ENCODE measurements at regions not wholly inside any gene's neighbourhood (a gene's known extent, or its start where the extent isn't known, plus 50 kb on each side); places are given as distances from the start of the nearest gene placed in this dataset.

DNA sequence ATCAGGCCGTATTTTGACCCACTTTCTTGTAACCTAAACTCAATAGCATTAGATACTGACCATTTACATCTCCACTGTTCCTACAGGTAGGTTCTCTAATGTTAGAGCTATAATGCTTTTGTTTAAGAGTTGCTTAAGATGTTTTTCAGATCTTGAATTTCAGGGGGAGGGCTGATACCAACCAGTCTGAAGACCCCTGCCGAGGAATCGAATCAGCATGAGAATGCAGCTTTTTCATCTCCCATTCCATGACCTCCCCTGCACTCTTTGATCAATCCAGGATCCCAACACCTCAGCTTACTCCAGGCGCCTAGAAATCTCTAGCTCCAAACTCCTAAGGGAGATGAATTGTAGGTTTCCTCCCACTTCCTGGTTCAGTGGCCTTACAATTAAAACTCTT lies 120.5 kb upstream of the MC4R start:
- H3K9me3 ChIP-seq (ENCODE audit: control insufficient read depth, insufficient read depth, low read length): no peaks in the 10 kb centered on the region
- ATAC-seq (no peak), DNase-seq (no peak)
- H3K27me3 Mint-ChIP-seq (ENCODE audit: low read depth in 2 of 2): no peaks in the 10 kb centered on the region
- peaks cover 7 to 9% of the 10 kb centered on the region in 2 donors for H3K9me3 Mint-ChIP-seq
- intact Hi-C loops (cut with micrococcal nuclease): no loop called here
- H3K4me1 Mint-ChIP-seq: no peaks in the 10 kb centered on the region
- no peaks in the 10 kb centered on the region for H3K27me3 ChIP-seq (ENCODE audit: control insufficient read depth, insufficient read depth, low read length)
- H3K4me1 ChIP-seq (ENCODE audit: control insufficient read depth, insufficient read depth, low read length): no peaks in the 10 kb centered on the region
- no peak overlapping the region for H3K27ac ChIP-seq (ENCODE audit: low read length)
- TF ChIP-seq, protein P1, sequence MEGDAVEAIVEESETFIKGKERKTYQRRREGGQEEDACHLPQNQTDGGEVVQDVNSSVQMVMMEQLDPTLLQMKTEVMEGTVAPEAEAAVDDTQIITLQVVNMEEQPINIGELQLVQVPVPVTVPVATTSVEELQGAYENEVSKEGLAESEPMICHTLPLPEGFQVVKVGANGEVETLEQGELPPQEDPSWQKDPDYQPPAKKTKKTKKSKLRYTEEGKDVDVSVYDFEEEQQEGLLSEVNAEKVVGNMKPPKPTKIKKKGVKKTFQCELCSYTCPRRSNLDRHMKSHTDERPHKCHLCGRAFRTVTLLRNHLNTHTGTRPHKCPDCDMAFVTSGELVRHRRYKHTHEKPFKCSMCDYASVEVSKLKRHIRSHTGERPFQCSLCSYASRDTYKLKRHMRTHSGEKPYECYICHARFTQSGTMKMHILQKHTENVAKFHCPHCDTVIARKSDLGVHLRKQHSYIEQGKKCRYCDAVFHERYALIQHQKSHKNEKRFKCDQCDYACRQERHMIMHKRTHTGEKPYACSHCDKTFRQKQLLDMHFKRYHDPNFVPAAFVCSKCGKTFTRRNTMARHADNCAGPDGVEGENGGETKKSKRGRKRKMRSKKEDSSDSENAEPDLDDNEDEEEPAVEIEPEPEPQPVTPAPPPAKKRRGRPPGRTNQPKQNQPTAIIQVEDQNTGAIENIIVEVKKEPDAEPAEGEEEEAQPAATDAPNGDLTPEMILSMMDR (IDR thresholded peaks at IDR 0.05): no peak
- no peaks in the 10 kb centered on the region for H3K36me3 Mint-ChIP-seq
- no peak overlapping the region for H3K27ac Mint-ChIP-seq
- no peaks in the 10 kb centered on the region for H3K36me3 ChIP-seq (ENCODE audit: control insufficient read depth, insufficient read depth, low read length)
- WGBS (ENCODE audit: insufficient coverage): 81% methylated on average over 3 of the region's 4 CpGs
- H3K4me3 ChIP-seq (ENCODE audit: low read length): no peak overlapping the region
- no peak overlapping the region for H3K4me3 Mint-ChIP-seq

DNA sequence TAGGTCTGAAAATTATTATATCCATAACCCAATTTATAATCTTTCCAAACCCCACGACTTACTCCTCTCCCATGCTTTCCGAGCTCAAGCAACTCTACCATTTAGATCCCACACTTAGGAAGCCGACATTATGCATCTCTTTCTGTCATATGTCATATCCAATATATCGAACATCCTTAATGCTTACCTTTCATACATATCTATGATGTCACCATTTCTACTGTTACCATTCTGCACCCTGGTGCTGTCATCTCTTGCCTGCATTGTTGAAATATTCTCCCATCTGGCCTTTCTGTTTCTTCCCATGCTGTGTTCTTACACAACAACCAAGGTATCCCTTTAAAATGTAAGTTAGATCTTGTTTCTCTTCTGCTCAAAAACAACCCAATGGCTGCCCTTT lies 127.1 kb upstream of the MC4R start:
- Histone ChIP-seq H3K27me3 (ENCODE audit: control insufficient read depth, insufficient read depth, low read length) (no peaks in the 10 kb centered on the region), H3K36me3 (ENCODE audit: control insufficient read depth, insufficient read depth, low read length) (no peaks in the 10 kb centered on the region), H3K4me3 (ENCODE audit: low read length) (no peak overlapping the region), H3K9me3 (ENCODE audit: control insufficient read depth, insufficient read depth, low read length) (no peaks in the 10 kb centered on the region), H3K4me1 (ENCODE audit: control insufficient read depth, insufficient read depth, low read length) (no peaks in the 10 kb centered on the region), H3K27ac (ENCODE audit: low read length) (no peak overlapping the region)
- H3K36me3 Mint-ChIP-seq: no peaks in the 10 kb centered on the region
- no peak overlapping the region for H3K4me3 Mint-ChIP-seq
- no peak overlapping the region for H3K27ac Mint-ChIP-seq
- no peaks in the 10 kb centered on the region for H3K4me1 Mint-ChIP-seq
- H3K9me3 Mint-ChIP-seq: peaks cover 7% of the 10 kb centered on the region in 2 donors
- DNase-seq (no peak), ATAC-seq (no peak)
- intact Hi-C loops (cut with micrococcal nuclease): no loop called here
- 89% methylated on average over 4 of the region's 4 CpGs for WGBS (ENCODE audit: insufficient coverage)
- H3K27me3 Mint-ChIP-seq (ENCODE audit: low read depth in 2 of 2): no peaks in the 10 kb centered on the region
- TF ChIP-seq, protein P1 (IDR thresholded peaks at IDR 0.05): no peak

DNA sequence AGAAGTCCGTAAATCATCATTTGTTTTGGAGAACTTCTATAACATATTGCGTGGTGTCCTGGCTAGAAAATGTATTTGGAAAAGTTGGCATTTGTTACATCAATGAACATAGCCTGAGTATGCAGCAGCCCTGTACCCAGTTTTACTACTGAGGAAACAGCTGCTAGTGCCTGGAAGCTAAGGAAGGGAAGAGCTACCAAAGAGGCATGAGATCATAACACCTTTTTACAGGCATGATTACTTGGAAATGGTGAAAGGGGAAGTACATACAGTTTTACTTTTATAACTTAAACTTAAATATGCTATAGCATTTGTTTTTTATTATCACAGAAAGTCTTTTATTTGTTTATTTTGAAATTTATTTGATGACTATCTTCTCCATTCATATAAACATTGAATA lies 128.4 kb upstream of the MC4R start:
- H3K4me1 Mint-ChIP-seq: no peaks in the 10 kb centered on the region
- no peak overlapping the region for H3K27ac Mint-ChIP-seq
- ATAC-seq: no peak
- no peaks in the 10 kb centered on the region for H3K27me3 ChIP-seq (ENCODE audit: control insufficient read depth, insufficient read depth, low read length)
- peaks cover 5 to 6% of the 10 kb centered on the region in 2 donors for H3K9me3 Mint-ChIP-seq
- H3K36me3 Mint-ChIP-seq: no peaks in the 10 kb centered on the region
- no peak overlapping the region for H3K4me3 ChIP-seq (ENCODE audit: low read length)
- no peaks in the 10 kb centered on the region for H3K27me3 Mint-ChIP-seq (ENCODE audit: low read depth in 2 of 2)
- H3K27ac ChIP-seq (ENCODE audit: low read length): no peak overlapping the region
- no peak for DNase-seq
- TF ChIP-seq, protein P1 (IDR thresholded peaks at IDR 0.05): no peak
- no peaks in the 10 kb centered on the region for H3K4me1 ChIP-seq (ENCODE audit: control insufficient read depth, insufficient read depth, low read length)
- H3K36me3 ChIP-seq (ENCODE audit: control insufficient read depth, insufficient read depth, low read length): no peaks in the 10 kb centered on the region
- WGBS (ENCODE audit: insufficient coverage): 92% methylated on average over 2 of the region's 2 CpGs
- no peaks in the 10 kb centered on the region for H3K9me3 ChIP-seq (ENCODE audit: control insufficient read depth, insufficient read depth, low read length)
- intact Hi-C loops (cut with micrococcal nuclease): no loop called here
- H3K4me3 Mint-ChIP-seq: no peak overlapping the region

DNA sequence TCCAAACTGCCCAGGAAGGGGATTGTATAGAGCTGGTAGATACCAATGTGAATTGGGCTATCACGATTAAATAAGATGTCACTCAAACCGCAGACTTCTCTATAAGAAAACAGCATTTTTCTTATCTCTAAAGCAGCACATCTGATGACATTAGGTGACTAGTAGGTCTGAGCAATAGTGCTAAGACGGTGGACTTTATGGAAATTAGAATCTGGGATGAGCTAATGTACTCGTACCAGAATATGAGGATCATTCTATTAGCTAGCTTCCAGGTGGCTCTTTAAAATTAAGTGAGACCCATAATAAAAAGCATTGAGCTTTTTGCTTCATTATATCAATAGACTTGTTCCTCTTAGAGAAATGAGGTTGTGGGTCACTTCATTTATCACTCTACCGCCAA lies 130.0 kb upstream of the MC4R start:
- TF ChIP-seq, protein P1 (IDR thresholded peaks at IDR 0.05): no peak
- H3K9me3 ChIP-seq (ENCODE audit: control insufficient read depth, insufficient read depth, low read length): no peaks in the 10 kb centered on the region
- no peaks in the 10 kb centered on the region for H3K4me1 Mint-ChIP-seq
- H3K4me3 Mint-ChIP-seq: no peak overlapping the region
- ATAC-seq (no peak), DNase-seq (no peak)
- H3K27me3 ChIP-seq (ENCODE audit: control insufficient read depth, insufficient read depth, low read length): no peaks in the 10 kb centered on the region
- no peak overlapping the region for H3K4me3 ChIP-seq (ENCODE audit: low read length)
- 85% methylated on average over 3 of the region's 5 CpGs for WGBS (ENCODE audit: insufficient coverage)
- H3K27ac ChIP-seq (ENCODE audit: low read length): no peak overlapping the region
- H3K4me1 ChIP-seq (ENCODE audit: control insufficient read depth, insufficient read depth, low read length): no peaks in the 10 kb centered on the region
- intact Hi-C loops (cut with micrococcal nuclease): no loop called here
- H3K9me3 Mint-ChIP-seq: peaks cover 5 to 6% of the 10 kb centered on the region in 2 donors
- no peaks in the 10 kb centered on the region for H3K36me3 ChIP-seq (ENCODE audit: control insufficient read depth, insufficient read depth, low read length)
- H3K27me3 Mint-ChIP-seq (ENCODE audit: low read depth in 2 of 2): no peaks in the 10 kb centered on the region
- H3K36me3 Mint-ChIP-seq: no peaks in the 10 kb centered on the region
- H3K27ac Mint-ChIP-seq: no peak overlapping the region
